HG03066 (cell line): ENCODE measurements at regions not wholly inside any gene's neighbourhood (a gene's known extent, or its start where the extent isn't known, plus 50 kb on each side); places are given as distances from the start of the nearest gene placed in this dataset.
"Not testable (repeated sequence)": the region's sequence is repeated elsewhere in the genome, so short reads cannot be mapped to it uniquely, and the experiment has no call there.

Experiments used
- ATAC-seq: cut with Tn5 transposase; IDR thresholded peaks from one replicate; pipeline ENCODE4 v1.9.1; 2021; ENCODE audit warnings: low read depth; ENCODE audit not compliant: unreplicated experiment

DNA sequence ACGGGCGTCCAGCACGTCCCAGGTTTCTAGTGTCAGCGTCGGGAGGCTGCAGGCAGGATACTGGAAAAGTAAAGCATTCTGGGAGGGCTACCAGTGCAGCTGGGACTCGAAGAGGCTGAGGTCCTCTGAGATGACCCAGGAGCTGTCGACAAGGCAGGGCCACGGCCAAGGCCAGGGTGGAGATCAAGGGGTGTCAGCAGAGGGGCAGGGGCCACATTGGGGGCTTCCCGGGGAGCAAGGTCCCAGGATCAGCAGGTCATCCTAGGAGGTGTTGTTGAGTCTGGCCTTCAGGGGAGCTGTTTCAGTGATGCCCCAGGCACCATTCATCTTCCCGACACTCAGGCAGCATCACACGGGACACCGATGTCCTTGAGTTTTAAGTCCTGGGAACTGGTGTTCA is 377.8 kb upstream of the SFSWAP start:
- no peak for ATAC-seq

DNA sequence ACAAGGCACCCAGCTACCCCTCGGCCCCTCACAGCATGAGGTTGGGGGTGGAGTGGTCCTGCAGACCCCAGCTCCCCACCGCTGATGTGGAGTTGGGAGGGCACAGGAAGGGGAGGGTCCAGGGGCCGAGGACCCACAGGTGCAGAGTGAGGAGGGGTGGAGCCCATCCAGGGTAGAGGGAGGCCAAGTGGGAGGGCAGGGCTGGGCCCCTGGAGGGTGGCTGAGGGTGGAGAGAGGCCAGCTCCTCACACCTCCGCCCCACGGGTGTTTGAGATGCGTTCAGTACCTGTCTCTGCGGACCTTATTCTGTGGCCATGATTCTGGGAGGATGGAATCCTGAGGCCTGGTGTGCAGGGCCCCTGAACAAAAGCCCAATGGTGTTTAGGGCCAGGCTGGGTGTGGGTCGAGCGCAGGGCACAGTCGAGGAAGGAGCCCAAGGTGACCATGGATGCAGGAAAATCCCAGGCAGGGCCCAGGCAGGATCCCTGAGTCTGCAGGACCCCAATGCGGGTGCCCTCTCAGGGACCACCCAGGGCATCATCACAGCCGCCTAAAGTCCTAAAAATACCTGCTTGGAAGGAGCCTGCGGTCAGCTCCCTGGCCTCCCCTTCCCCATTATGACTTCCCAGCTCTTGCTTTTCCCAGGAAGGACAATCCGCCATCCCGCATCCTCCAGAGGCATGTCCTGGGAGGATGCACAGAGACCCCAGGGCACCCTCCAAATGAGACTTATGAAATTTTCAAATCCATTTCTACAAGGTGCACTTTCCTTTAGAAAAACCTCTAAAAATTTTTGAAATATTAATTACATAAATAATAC is 377.1 kb upstream of the SFSWAP start:
- no peak for ATAC-seq

DNA sequence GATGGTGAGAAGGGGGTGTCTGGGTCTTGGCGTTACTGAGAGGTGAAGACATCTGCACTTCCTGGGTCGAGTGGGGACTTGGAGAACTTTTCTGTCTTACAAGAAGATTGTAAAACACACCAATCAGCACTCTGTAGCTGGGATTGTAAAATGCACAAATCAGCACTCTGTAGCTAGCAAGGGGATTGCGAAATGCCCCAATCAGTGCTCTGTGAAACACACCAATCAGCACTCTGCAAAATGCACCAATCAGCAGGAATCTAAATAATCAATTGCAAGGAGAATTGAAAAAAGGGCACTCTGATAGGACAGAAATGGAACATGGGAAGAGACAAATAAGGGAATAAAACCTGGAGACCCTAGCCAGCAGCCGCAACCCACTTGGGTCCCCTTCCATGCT is 376.1 kb upstream of the SFSWAP start:
- ATAC-seq: no peak

DNA sequence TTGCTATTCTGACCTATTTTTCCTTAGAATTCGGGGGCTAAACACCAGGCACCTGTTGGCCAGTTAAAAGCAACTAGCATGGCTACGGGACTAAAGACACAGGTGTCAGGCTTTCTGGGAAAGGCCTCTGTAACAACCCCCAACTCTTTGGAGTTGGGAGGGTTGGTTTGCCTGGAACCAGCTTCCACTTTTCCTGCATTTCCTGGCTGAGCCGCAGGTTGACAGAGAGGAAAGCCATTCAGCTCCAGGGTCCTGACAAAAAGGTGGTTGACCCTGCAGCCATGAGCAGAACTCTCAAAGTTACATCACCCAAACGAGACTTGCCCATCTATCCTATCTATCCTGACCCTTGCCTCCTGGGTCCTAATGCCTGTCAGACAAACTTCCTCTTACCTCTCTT is 375.4 kb upstream of the SFSWAP start:
- no peak for ATAC-seq

DNA sequence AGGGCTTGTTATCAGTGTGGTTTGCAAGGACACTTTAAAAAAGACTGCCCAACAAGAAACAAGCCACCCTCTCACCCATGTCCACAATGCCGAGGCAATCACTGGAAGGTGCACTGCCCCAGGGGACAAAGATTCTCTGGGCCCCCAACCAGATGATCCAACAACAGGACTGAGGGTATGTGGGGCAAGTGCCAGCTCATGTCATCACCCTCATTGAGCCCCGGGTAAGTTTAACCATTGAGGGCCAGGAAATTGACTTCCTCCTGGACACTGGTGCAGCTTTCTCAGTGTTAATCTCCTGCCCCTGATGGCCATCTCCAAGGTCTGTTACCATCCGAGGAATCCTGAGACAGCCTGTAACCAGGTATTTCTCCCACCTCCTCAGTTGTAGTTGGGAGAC is 373.0 kb upstream of the SFSWAP start:
- not testable (repeated sequence) for ATAC-seq

DNA sequence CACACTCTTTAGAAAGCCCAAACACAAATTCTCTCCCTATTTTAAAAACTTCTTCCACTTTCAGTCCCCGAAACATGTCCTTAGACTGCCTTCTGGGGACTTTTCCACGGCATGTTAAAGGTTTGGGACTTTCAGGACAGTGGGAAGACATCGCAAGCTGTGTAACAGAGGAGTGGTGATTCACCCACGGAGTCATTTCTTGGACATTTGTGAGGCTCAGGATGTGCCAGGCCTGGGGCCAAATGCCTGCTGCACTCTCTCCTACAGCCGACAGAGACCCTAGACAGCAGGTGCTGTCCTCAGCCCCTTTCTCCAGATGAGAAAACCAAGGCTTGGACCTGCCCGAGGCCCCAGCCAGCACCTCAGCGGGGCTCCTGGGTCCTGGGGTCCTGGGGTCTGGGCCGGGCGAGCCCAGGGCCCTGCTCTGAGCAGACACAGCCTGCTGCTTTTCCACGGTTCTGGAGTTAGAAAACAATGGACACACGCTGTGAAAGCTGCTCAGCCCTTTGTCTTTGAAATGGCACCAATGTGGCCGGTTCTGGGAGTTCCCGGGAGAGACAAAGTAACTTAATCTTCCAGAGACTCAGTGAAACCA is 370.2 kb upstream of the SFSWAP start:
- no peak for ATAC-seq

DNA sequence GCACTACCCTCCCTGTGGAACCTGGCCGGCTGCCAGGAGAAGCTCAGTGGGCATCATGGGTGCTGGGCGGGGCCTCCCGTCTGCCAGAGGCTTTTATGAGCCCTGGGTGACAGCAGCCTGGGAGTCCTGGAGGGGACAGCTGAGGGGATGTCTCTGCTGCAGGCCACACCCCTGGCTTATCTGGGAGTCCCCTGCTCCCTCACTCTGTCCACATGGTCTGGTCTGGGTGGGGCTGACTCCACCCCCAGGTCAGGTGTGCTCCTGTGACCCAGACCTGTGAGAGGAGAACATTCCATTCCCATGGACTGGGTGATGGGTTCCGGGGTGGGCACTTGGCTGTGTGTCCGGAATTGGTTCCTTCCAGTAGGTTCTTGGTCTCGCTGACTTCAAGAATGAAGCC is 369.3 kb upstream of the SFSWAP start:
- not testable (repeated sequence) for ATAC-seq

DNA sequence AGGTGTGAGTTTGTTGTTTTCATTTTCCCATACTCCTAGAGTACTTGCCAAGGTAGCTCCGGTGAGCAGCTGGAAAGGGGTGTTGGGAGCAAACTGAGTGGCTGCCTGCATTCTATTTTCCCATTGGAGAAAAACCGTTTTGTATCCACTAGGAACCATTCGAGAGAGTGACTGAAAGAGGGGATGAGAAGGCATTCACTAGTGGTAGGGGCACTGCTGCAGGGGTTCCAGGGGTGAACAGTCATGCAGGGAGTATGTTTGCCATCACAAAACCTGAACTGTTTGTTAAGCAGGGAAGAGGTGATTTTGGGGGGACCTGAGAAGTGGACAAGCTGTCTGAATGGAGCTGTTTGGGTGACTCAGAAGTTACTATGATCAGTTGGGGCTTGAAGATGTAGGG is 367.5 kb upstream of the SFSWAP start:
- not testable (repeated sequence) for ATAC-seq

DNA sequence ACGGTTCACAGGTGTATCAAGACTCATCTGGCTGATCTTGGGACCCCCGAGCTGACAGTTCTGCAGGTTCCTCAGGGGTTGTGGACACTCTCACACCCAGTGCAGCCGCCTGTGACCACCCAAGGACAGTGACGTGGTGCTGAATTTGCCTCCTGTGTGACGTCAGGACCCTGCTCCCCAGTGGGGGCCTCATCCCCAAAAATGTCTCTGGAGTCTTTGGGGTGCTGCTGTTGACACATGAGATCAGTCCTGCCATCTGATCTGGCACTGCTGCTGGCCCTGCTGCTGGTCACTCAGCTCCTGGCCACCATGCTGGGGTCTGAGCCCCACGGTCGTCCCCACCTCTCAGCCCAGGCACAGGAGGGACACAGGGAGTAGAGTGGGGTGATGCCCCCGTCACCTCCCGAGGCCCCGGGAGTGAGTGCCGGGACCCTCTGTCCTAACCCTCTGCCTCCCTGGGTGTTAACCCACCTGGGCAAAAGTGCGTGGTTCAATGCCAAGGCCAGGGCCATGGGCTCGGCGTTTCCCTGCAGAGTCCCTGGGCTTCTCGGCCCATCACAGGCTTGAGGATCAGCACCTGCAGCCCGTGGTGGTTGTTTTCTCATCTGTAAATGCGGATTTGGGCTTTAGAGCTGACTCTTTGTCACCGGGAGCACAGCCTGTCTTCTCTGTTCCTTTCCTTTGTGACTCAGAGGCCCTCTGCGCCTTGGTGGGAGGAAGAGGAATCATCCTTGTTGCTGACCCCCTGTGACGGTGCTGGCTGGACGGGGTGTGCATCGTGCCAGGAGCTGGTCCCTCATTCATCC is 366.0 kb upstream of the SFSWAP start:
- not testable (repeated sequence) for ATAC-seq

DNA sequence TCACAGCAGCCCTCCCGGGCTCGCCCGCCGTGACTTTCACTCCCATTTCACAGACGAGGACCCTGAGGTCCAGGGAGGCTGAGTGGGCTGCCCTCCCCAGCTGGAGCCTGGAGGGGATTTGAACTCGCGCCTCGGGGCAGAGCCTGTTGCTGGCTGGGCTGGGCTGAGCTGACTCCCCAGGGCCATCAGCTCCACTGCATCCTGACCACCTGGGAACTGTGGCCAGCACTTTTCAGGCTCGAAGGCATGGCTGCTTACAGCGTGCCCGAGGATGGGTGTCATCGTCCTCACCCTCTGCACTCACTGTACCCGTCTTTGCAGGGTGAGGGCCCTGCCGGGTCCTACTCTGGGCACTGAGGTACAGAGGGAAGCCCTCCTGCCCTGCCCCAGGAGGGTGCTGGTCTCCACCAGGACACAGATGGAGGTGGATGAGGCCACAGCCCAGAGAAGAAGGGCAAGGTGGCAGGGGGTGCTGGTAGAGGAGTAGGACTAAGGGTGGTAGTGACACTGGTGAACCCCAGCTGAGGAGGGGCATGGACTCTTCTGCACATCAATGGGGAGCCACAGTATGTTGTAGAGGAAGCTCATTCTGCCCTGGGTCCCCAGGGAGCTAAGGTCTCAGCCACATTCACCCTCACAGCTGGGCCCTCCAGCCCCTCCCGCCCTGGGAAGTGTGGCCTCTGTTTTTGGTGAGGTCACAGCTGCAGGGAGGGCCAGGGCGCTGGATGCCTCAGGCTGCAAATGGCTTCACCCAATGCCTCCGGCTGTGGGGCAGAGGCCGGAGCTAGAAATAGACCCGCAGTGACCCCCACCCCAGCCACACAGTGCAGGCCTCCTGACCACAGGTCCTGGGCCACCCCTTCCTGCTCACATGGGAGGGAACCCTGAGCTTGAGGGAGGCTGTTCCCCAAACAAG is 365.1 kb upstream of the SFSWAP start:
- no peak for ATAC-seq

DNA sequence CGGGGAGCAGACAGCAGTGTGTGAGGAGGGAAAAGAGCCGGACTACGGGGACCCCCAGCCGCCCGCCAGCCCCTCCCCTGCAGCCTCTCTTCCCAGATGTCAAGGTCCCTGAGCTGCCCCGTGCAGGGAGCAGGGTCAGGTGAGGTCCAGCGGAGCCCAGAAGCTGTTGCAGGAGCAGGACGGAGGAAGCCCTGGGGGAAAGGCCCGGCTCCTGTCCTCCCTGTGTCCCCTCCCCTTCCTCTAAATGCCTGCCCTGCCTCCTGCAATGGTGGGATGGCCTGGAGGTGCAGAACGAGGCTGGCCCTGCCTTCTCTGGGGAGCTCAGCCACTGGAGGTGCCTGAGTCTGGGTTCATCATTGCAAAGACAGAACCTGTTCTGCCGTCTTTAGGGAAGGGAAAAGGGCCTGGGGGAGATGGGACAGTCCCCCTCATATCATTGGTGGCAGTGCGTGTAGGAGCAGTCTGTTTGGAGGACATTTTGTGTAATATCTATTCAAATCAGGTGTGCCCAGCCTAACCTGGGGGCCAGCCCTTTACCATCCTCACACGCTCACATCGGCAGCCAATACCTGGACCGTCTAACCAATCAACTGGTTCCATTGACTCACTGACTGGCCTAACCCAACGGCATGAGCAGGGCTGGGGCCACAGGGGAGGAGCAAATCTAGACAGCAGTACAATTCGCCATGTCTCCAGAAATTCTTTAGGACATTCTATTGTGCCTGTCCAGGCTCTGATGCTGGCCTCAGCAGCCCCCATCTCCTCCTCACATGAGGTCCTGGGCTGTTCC is 364.1 kb upstream of the SFSWAP start:
- ATAC-seq: no peak

DNA sequence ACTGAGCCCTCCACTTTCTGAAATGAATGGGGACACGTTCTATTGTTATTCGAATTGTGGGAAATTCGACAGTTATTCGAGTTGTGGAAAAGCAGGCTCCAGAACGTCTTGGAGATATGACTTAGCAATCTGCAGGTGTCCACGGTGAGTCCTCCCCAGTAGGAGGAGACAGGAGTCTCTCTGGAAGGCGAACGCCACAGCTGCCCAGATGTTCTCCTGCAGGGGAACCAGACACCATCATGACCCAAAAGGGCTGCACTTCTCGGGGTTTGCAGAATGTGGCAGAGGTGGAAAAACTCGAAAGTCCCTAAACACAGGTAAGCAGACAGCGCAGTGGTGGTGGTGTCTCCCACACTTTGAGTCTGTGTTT is 363.6 kb upstream of the SFSWAP start:
- ATAC-seq: no peak

DNA sequence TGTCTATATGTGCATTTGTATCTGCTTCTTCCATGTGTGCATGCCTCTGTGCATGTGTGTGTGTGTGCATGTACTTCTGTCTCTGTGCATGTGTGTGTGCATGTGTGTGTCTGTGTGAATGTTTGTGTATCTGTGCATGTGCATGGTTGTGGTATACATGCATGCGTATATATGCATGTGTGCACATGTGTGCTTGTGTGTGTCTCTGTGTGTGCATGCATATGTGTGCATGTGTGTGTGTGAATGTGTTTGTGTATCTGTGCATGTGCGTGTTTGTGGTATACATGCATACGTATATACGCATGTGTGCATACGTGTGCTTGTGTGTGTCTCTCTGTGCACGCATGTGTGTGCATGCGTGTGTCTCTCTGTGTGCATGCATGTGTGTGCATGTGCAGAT is 363.2 kb upstream of the SFSWAP start:
- no peak for ATAC-seq

DNA sequence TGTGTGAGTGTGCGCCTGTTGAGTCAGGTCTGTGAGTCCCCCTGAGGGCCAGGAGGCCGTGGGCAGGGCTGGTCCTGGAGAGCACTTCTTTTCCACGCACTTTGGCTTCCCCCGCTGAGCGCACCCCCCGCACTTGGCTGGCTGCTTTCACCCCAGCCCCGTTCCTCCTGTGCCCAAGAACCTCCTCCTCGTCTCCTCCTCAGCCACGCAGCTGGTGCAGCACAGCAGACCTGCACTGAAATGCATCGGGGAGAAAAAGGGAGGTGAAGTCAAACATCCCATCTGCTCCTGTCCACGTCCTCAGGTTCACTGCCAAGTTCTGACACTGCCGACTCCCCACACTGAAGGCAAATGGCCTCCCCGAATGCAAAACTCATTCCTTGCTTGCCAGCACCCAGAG is 362.7 kb upstream of the SFSWAP start:
- ATAC-seq: no peak

DNA sequence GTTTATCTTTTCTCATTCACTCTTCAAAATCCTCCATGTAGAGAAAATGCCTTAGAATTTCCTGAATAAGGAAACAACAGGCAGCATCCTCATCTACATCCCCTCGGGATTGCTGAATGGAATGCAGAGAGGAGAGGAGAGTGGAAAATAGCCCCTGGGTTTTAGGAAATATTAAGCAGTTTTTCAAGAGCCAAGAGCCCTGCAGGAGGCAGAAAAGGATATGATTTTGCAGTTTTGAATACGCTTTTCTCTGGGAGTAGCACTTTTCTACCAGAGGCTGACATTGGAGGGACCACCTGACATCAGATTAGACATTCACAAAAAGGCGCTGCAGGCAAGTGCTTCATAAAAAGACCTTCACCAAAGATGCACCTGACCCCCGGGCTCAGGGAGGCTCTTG is 362.2 kb upstream of the SFSWAP start:
- ATAC-seq: no peak

DNA sequence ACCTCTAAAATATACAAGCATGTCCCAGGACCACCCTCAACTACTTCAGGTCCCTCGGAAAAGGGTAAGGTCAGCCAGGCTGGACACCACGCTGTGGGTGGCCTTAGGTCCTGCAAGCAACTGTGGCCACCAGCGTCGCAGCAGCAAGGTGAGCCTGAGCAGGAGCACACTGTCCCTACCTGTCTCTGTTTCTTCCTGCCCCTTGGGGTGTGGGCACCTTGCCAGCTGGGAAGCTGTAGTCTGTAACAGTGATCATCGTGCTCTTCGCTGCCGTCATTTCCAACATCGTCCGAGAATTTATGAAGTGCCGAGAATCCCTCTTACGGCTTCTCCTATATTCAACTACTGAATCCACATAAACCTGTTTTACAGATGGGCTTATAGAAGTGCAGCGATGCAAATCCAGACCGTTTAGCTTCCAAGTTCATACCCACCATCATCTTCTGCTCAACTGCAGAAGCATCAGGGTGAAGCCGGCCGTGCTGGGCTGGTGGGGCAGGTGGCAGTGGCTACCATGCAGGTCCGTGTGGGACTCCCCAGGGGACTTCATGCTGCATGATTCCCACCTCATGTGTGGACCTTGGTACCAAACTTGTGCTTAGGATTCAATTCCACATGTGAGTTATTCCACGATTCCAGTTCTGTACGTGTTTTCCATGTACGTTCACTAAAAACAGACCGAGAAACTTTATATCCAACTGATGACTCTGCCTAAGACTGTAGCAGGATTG is 361.3 kb upstream of the SFSWAP start:
- no peak for ATAC-seq

DNA sequence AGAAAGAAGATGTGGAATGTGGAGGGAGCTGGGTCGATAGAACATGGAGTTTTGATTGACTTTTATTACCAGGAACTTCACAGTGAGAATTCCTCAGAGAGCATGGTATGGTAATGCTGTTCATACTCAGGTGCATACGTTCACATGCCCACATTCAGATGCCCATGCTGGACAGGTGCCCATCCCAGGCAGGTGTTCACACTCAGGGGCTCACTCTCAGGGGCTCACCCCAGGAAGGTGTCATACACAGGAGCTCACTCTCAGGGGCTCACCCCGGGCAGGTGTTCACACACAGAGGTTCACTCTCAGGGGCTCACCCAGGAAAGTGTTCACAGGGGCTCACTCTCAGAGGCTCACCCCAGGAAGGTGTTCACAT is 360.0 kb upstream of the SFSWAP start:
- ATAC-seq: no peak

DNA sequence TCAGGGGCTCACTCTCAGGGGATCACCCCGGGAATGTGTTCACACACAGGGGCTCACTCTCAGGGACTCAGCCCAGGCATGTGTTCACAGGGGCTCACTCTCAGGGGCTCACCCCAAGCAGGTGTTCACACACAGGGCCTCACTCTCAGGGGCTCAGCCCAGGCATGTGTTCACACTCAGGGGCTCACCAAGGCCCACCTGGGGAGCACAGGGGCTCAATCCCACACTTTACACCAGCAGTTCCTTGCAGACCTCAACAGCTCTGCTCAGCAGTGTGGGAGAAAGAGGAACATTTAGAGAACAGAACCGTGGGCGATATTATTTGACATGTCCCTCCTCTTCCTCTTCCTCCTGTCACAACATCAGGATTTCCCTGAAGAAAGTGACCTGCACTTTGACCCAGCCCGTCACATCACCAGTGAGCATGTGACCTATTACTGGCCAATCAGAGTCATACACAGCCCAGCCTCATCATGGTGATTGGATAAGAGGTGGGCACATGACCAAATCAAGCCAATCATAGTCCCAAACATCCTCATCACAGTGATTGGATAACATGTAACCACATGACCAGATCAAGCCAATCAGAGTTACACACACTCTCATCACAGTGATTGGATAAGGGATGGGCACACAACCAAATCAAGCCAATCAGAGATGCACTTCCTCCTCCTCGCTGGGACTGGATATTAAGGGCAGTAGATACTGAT is 359.4 kb upstream of the SFSWAP start:
- no peak for ATAC-seq
